GM18909 (cell line): ENCODE measurements at regions not wholly inside any gene's neighbourhood (a gene's known extent, or its start where the extent isn't known, plus 50 kb on each side); places are given as distances from the start of the nearest gene placed in this dataset.
A peak's percentile ranks its signal among the peaks of the same experiment; 100 is the strongest.
"Not testable (repeated sequence)": the region's sequence is repeated elsewhere in the genome, so short reads cannot be mapped to it uniquely, and the experiment has no call there.

Experiments used
- ATAC-seq: cut with Tn5 transposase; IDR thresholded peaks from one replicate; pipeline ENCODE4 v1.9.1; 2021; ENCODE audit warnings: mild to moderate bottlenecking; ENCODE audit not compliant: unreplicated experiment, poor library complexity

- ATAC-seq: no peak
Measured at GRCh38 chr6:134447883-134448387, 130.0 kb upstream of the SGK1 start.

GRCh38 chr6:134447423-134447822, 129.5 kb upstream of the SGK1 start:
- no peak for ATAC-seq

- no peak for ATAC-seq
Measured at GRCh38 chr6:134446896-134447295, 129.0 kb upstream of the SGK1 start.

GRCh38 chr6:134446218-134446848, 128.4 kb upstream of the SGK1 start:
- no peak for ATAC-seq

- ATAC-seq: no peak
Measured at GRCh38 chr6:134443009-134443408, 125.1 kb upstream of the SGK1 start.

- ATAC-seq: no peak
Measured at GRCh38 chr6:134442073-134442472, 124.2 kb upstream of the SGK1 start.

- ATAC-seq: no peak
Measured at GRCh38 chr6:134438837-134439236, 120.9 kb upstream of the SGK1 start.

- ATAC-seq: no peak
Measured at GRCh38 chr6:134437376-134437775, 119.5 kb upstream of the SGK1 start.

- no peak for ATAC-seq
Measured at GRCh38 chr6:134436950-134437349, 119.0 kb upstream of the SGK1 start.

- ATAC-seq: peak; percentile 97
Measured at GRCh38 chr6:134436281-134436815, 118.4 kb upstream of the SGK1 start.

GRCh38 chr6:134435814-134436280, 117.9 kb upstream of the SGK1 start:
- ATAC-seq: peak; percentile 24

- ATAC-seq: no peak
Measured at GRCh38 chr6:134434019-134434942, 116.4 kb upstream of the SGK1 start.

GRCh38 chr6:134432036-134432435, 114.1 kb upstream of the SGK1 start:
- no peak for ATAC-seq

- ATAC-seq: no peak
Measured at GRCh38 chr6:134431421-134431859, 113.5 kb upstream of the SGK1 start.

- no peak for ATAC-seq
Measured at GRCh38 chr6:134429861-134430380, 112.0 kb upstream of the SGK1 start.

- no peak for ATAC-seq
Measured at GRCh38 chr6:134427721-134428120, 109.8 kb upstream of the SGK1 start.

- ATAC-seq: no peak
Measured at GRCh38 chr6:134426623-134427022, 108.7 kb upstream of the SGK1 start.

GRCh38 chr6:134425917-134426316, 108.0 kb upstream of the SGK1 start:
- ATAC-seq: not testable (repeated sequence)

- no peak for ATAC-seq
Measured at GRCh38 chr6:134425513-134425912, 107.6 kb upstream of the SGK1 start.

- ATAC-seq: no peak
Measured at GRCh38 chr6:134424798-134425170, 106.9 kb upstream of the SGK1 start.
